ENCODE measurements at regions not wholly inside any gene's neighbourhood (a gene's known extent, or its start where the extent isn't known, plus 50 kb on each side); places are given as distances from the start of the nearest gene placed in this dataset.

GRCh38 chr14:34270361-34270760 is 191.7 kb downstream of the SPTSSA start:
- DNase-seq: no peak
- intact Hi-C loops (cut with DNase I): no loop called here
- Histone ChIP-seq H3K27me3 (no peaks in the 10 kb centered on the region), H3K4me1 (peaks cover 0 to 11% (median 4%) of the 10 kb centered on the region in 4 donors), H3K27ac (no peak overlapping the region), H3K4me3 (no peak overlapping the region), H3K36me3 (no peaks in the 10 kb centered on the region), H3K9me3 (no peaks in the 10 kb centered on the region)
- TF ChIP-seq POLR2A (IDR thresholded peaks at IDR 0.05): no peak
- WGBS, 2 donors: 89 to 91% methylated on average over 5 of the region's 5 CpGs

DNA sequence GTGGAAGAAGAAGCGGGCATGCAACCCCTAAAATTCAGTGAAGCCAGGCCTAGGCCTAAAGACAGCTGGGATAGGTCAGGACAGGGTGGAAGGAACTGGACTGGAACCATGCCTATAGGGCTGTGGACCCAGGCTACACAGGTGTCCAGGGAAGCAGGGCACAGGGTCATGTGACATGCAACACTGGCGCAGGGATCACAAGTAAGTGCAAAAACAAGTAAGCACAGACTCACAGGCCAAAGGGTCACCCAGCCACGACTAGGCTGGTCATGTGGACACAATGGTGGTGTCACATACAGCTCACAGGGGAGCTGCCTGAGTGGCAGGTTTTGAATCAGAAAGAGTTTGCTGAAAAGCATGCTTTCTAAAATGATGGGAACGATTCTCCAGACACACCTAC is 195.7 kb downstream of the SPTSSA start:
- TF ChIP-seq POLR2AphosphoS5 (IDR thresholded peaks at IDR 0.05) (no peak), POLR2A (IDR thresholded peaks at IDR 0.05) (no peak), CTCF (IDR thresholded peaks at IDR 0.05) (no peak), EP300 (IDR thresholded peaks at IDR 0.05) (no peak)
- no peak overlapping the region for H3K27ac ChIP-seq
- H3K9me3 ChIP-seq: no peaks in the 10 kb centered on the region
- DNase-seq: no peak
- intact Hi-C loops (cut with DNase I): no loop called here
- no peaks in the 10 kb centered on the region for H3K4me1 ChIP-seq
- no peak overlapping the region for H3K4me3 ChIP-seq
- no peaks in the 10 kb centered on the region for H3K36me3 ChIP-seq
- WGBS, 2 donors: 76 to 84% methylated on average over 4 of the region's 4 CpGs
- H3K27me3 ChIP-seq: no peaks in the 10 kb centered on the region

DNA sequence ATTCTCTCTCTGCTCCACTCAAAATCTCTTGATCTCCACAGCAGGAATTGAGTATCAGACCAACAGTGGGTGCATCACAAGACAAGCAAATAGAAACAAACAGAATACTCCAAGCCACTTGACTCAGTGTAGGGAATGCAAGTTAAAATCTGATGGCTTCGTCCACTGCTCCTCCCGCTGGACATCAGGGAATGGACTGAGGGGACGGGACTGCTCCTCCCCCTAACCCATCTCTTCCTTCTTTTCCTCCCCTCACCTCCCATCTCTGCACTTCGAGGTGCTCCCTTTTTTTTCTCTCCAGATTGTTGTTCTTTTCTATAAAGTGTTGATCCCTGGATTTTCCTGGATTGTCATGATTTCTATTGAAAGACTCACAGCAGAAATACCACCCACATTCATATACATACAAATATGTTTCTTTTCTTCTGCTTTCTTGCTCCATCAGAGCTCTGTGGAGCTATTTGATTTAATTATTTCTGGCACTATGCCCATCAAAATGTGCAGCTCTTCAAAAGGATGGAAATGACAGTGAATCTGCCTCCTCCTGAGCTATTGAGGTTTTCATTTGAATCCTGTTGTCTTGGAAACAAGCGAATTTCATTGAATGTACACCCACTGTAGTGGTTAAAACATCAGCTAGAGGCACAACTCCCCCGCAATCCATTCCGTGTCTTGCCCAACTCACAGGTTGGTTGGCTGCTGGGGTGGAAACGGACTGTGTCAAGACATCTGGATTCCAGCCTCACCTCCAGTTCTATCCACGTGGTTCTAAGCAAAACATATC is 199.7 kb downstream of the SPTSSA start:
- DNase-seq: no peak
- H3K4me3 ChIP-seq: no peak overlapping the region
- no peak overlapping the region for H3K27ac ChIP-seq
- intact Hi-C loops (cut with DNase I): no loop called here
- TF ChIP-seq EP300 (IDR thresholded peaks at IDR 0.05): no peak
- no peak for TF ChIP-seq POLR2AphosphoS5 (IDR thresholded peaks at IDR 0.05)
- TF ChIP-seq CTCF (IDR thresholded peaks at IDR 0.05): no peak
- no peak for TF ChIP-seq POLR2A (IDR thresholded peaks at IDR 0.05)
- 79 to 84% methylated on average over 9 of the region's 9 CpGs for WGBS, 2 donors
- H3K9me3 ChIP-seq: no peaks in the 10 kb centered on the region
- H3K36me3 ChIP-seq: no peaks in the 10 kb centered on the region
- H3K27me3 ChIP-seq: no peaks in the 10 kb centered on the region
- H3K4me1 ChIP-seq: peaks cover 0 to 8% (median 6%) of the 10 kb centered on the region in 4 donors

DNA sequence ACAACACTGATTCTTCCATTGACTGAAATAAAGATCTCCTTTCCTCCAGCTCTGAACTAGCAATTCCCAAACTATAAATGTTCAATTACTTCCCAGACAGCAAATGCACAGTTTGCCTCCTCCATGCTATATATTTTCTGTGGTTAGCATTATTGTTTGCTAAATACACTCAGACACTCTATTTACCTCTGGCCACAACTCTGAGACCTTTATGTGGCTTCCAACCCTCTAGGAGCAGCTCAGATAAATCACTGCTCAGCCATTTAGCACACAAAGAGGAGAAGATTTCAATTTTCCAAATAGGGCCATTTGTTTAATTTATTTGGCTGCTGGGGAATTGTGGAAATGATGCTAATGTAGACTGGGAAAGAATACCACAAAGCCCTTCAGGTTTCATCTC is 202.0 kb downstream of the SPTSSA start:
- Histone ChIP-seq H3K9me3 (no peaks in the 10 kb centered on the region), H3K4me3 (no peak overlapping the region), H3K4me1 (peaks cover 0 to 8% (median 6%) of the 10 kb centered on the region in 4 donors), H3K27me3 (no peaks in the 10 kb centered on the region), H3K27ac (no peak overlapping the region), H3K36me3 (no peaks in the 10 kb centered on the region)
- intact Hi-C loops (cut with DNase I): no loop called here
- no peak for TF ChIP-seq CTCF (IDR thresholded peaks at IDR 0.05)
- no peak for TF ChIP-seq POLR2AphosphoS5 (IDR thresholded peaks at IDR 0.05)
- TF ChIP-seq POLR2A (IDR thresholded peaks at IDR 0.05): no peak
- no peak for TF ChIP-seq EP300 (IDR thresholded peaks at IDR 0.05)
- no peak for DNase-seq

GRCh38 chr14:34258318-34258717 is 203.7 kb downstream of the SPTSSA start:
- no peaks in the 10 kb centered on the region for H3K36me3 ChIP-seq
- no peaks in the 10 kb centered on the region for H3K27me3 ChIP-seq
- H3K9me3 ChIP-seq: no peaks in the 10 kb centered on the region
- 0 to 35% methylated on average over 1 of the region's 1 CpG for WGBS, 2 donors
- no peak overlapping the region for H3K4me3 ChIP-seq
- no peak for DNase-seq
- intact Hi-C loops (cut with DNase I): no loop called here
- H3K4me1 ChIP-seq: peaks cover 0 to 8% (median 6%) of the 10 kb centered on the region in 4 donors
- TF ChIP-seq POLR2AphosphoS5 (IDR thresholded peaks at IDR 0.05): no peak
- TF ChIP-seq POLR2A (IDR thresholded peaks at IDR 0.05): no peak
- TF ChIP-seq EP300 (IDR thresholded peaks at IDR 0.05): no peak
- TF ChIP-seq CTCF (IDR thresholded peaks at IDR 0.05): no peak
- peak overlapping the region in 2 of 4 donors; percentile 28 to 55 for H3K27ac ChIP-seq
